B cell (primary cell): ENCODE measurements at regions not wholly inside any gene's neighbourhood (a gene's known extent, or its start where the extent isn't known, plus 50 kb on each side); places are given as distances from the start of the nearest gene placed in this dataset.

Experiments
- ATAC-seq: fragments of 200-7000 bp; cut with Tn5 transposase; one replicate; pipeline ENCODE4 v1.10.0; 2021; ENCODE audit warnings: low read depth, mild to moderate bottlenecking, moderate number of reproducible peaks, moderate library complexity
- CTCF ChIA-PET: fragments of 350-600 bp; sonication (Branson Sonifier 250); formaldehyde crosslinking; loops from one replicate; lab custom pipeline; 2021; ENCODE audit warnings: antibody characterized with exemption, inconsistent platforms; lab: Charles Lee
- POLR2A ChIA-PET: fragments of 350-600 bp; sonication (Branson Sonifier 250); formaldehyde crosslinking; loops from one replicate; lab custom pipeline; 2021; ENCODE audit warnings: antibody characterized with exemption; lab: Charles Lee
- DNase-seq: peaks from one replicate; pipeline ENCODE4 v3.0.0; 2013
- H2AFZ ChIP-seq: 2 replicates; pipeline ENCODE4 v1.6.1; 2012; ENCODE audit warnings: mild to moderate bottlenecking, low read depth, low read length; ENCODE audit not compliant: insufficient read depth, poor library complexity, severe bottlenecking
- H3K27ac ChIP-seq, 2 donors: 1 replicate in 1 of 2; 2 replicates in 1 of 2; pipeline ENCODE4 v1.5.1; 2012 to 2013; ENCODE audit warnings: low read length in 2 of 2, mild to moderate bottlenecking in 2 of 2, moderate library complexity in 1 of 2
- H3K27me3 ChIP-seq, 4 experiments: fragments of 200-600 bp in 1 of 4; sonication (generic) in 1 of 4; replicated peaks in 1 of 4; 1 replicate in 2 of 4; 2 replicates in 2 of 4; pipeline versions ENCODE4 v1.6.1 to v1.7.0; 2013 to 2016; ENCODE audit warnings: low read length in 3 of 4, mild to moderate bottlenecking in 2 of 4, mixed read lengths in 1 of 4, moderate library complexity in 1 of 4; ENCODE audit not compliant: insufficient read depth in 4 of 4, control insufficient read depth in 3 of 4; ENCODE audit errors: control extremely low read depth in 1 of 4
- H3K36me3 ChIP-seq, 2 experiments: replicated peaks in 1 of 2; 1 replicate in 1 of 2; 2 replicates in 1 of 2; pipeline versions ENCODE4 v1.6.1 to v1.7.1; 2013; ENCODE audit warnings: low read length in 1 of 2; ENCODE audit not compliant: insufficient read depth in 2 of 2, control insufficient read depth in 1 of 2; ENCODE audit errors: control extremely low read depth in 1 of 2, extremely low read depth in 1 of 2
- H3K4me1 ChIP-seq, 2 donors: fragments of 200-600 bp in 1 of 2; sonication (generic) in 1 of 2; 1 replicate in 1 of 2; 2 replicates in 1 of 2; pipeline versions ENCODE4 v1.5.1 to v1.6.1; 2013 to 2017; ENCODE audit warnings: low read length in 2 of 2; ENCODE audit not compliant: control insufficient read depth in 2 of 2, insufficient read depth in 2 of 2
- H3K4me2 ChIP-seq: replicated peaks from 2 replicates; pipeline ENCODE3; 2012; ENCODE audit warnings: mild to moderate bottlenecking, low read depth, low read length; ENCODE audit not compliant: poor library complexity, severe bottlenecking
- H3K4me3 ChIP-seq, 5 experiments: fragments of 200-600 bp in 1 of 5; sonication (generic) in 1 of 5; 1 replicate in 3 of 5; 2 replicates in 2 of 5; pipeline versions ENCODE4 v1.5.1 to v1.7.0; 2011 to 2016; ENCODE audit warnings: low read length in 4 of 5, mild to moderate bottlenecking in 4 of 5, low read depth in 2 of 5, control low read depth in 1 of 5, moderate library complexity in 1 of 5; ENCODE audit not compliant: insufficient read depth in 1 of 5; ENCODE audit errors: control extremely low read depth in 1 of 5, extremely low read depth in 1 of 5
- H3K79me2 ChIP-seq: fragments of 200-600 bp; sonication (generic); one replicate; pipeline ENCODE4 v1.6.0; 2016; ENCODE audit warnings: low read length; ENCODE audit not compliant: control insufficient read depth, insufficient read depth
- H3K9ac ChIP-seq: fragments of 200-600 bp; sonication (generic); 2 replicates; pipeline ENCODE4 v1.6.1; 2017; ENCODE audit warnings: mild to moderate bottlenecking, low read length, moderate library complexity
- H3K9me3 ChIP-seq, 3 donors: one replicate each; pipeline versions ENCODE4 v1.6.1 to v1.7.1; 2013; ENCODE audit warnings: low read length in 2 of 3; ENCODE audit not compliant: control insufficient read depth in 2 of 3, insufficient read depth in 1 of 3; ENCODE audit errors: control extremely low read depth in 1 of 3
- H4K20me1 ChIP-seq: 2 replicates; pipeline ENCODE4 v1.6.0; 2012; ENCODE audit warnings: mild to moderate bottlenecking, low read length; ENCODE audit not compliant: insufficient read depth, control insufficient read depth, poor library complexity, severe bottlenecking
- H3K27ac Mint-ChIP-seq: one replicate; pipeline ENCODE4 v1.8.0; 2021; ENCODE audit warnings: mixed read lengths
- H3K27me3 Mint-ChIP-seq: one replicate; pipeline ENCODE4 v1.8.0; 2021; ENCODE audit warnings: mixed read lengths
- H3K4me1 Mint-ChIP-seq: one replicate; pipeline ENCODE4 v1.8.0; 2021; ENCODE audit warnings: mixed read lengths
- H3K4me3 Mint-ChIP-seq: one replicate; pipeline ENCODE4 v1.8.0; 2021; ENCODE audit warnings: mixed read lengths
- H3K9me3 Mint-ChIP-seq: one replicate; pipeline ENCODE4 v1.8.0; 2022; ENCODE audit warnings: mixed read lengths; ENCODE audit not compliant: insufficient read depth
- EZH2 ChIP-seq: IDR thresholded peaks from 2 replicates; pipeline ENCODE4 v1.6.1; 2012; ENCODE audit warnings: borderline replicate concordance, low read depth, mild to moderate bottlenecking, moderate library complexity, low read length; ENCODE audit not compliant: insufficient read depth, poor library complexity, severe bottlenecking
- WGBS: methylation state at CpG from one replicate; pipeline ENCODE4 v1.1.5; 2013; ENCODE audit warnings: missing lambda C conversion rate; ENCODE audit not compliant: insufficient coverage; 5-methylcytosine and 5-hydroxymethylcytosine counted together
- intact Hi-C: fragments of 100-400 bp; cut with micrococcal nuclease; formaldehyde crosslinking; loops from one replicate; pipeline ENCODE4 v1.10.0; 2022
- TF ChIP-seq, protein P1 (sequence below): fragments of 200-600 bp; IDR thresholded peaks from one replicate; pipeline ENCODE4 v1.8.0; 2022; ENCODE audit warnings: antibody characterized with exemption, mild to moderate bottlenecking

DNA sequence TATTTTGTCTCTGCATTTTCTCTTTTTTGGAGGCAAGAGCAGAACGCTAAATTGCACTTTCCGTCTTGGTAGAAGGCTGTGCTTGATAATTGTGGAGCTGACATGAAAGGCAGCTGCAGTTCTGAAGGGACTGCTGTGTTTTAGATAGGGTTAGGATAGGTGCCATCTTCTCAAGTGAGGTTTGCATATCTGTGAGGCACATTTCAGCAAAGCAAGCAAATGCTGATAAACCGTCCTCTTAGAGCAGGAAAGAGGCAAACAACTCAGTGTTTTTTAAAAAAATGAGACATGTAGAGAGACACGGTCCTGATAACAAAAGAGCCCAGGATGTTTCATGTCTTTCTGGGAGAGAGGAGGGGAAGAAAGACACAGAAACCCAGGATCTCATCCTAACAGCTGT, 217.7 kb downstream of the SOCS6 start:
- H3K27ac Mint-ChIP-seq, result no peak overlapping the region
- no peaks in the 10 kb centered on the region for H4K20me1 ChIP-seq
- no peaks in the 10 kb centered on the region for H3K9me3 ChIP-seq
- 92% methylated on average over 4 of the region's 4 CpGs for WGBS
- H3K79me2 ChIP-seq, result no peaks in the 10 kb centered on the region
- H3K4me1 Mint-ChIP-seq, result no peaks in the 10 kb centered on the region
- intact Hi-C loops, result no loop called here
- H3K9ac ChIP-seq, result no peak overlapping the region
- H3K4me2 ChIP-seq, result no peak overlapping the region
- POLR2A ChIA-PET, result no interaction called here
- no peaks in the 10 kb centered on the region for H3K4me1 ChIP-seq
- no peak overlapping the region for H3K27ac ChIP-seq
- H3K27me3 Mint-ChIP-seq, result no peaks in the 10 kb centered on the region
- H3K4me3 ChIP-seq, result no peak overlapping the region
- no peak overlapping the region for H3K4me3 Mint-ChIP-seq
- no peaks in the 10 kb centered on the region for H3K36me3 ChIP-seq
- no peak for TF ChIP-seq EZH2
- TF ChIP-seq, protein P1, sequence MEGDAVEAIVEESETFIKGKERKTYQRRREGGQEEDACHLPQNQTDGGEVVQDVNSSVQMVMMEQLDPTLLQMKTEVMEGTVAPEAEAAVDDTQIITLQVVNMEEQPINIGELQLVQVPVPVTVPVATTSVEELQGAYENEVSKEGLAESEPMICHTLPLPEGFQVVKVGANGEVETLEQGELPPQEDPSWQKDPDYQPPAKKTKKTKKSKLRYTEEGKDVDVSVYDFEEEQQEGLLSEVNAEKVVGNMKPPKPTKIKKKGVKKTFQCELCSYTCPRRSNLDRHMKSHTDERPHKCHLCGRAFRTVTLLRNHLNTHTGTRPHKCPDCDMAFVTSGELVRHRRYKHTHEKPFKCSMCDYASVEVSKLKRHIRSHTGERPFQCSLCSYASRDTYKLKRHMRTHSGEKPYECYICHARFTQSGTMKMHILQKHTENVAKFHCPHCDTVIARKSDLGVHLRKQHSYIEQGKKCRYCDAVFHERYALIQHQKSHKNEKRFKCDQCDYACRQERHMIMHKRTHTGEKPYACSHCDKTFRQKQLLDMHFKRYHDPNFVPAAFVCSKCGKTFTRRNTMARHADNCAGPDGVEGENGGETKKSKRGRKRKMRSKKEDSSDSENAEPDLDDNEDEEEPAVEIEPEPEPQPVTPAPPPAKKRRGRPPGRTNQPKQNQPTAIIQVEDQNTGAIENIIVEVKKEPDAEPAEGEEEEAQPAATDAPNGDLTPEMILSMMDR, result no peak
- no peak for ATAC-seq
- no peak overlapping the region for H2AFZ ChIP-seq
- CTCF ChIA-PET, result interaction anchor here (2.8 kb wide), 1 partner anchor 15 kb away, joined by 14 read pairs; no protein-coding TSS in a partner anchor
- no peak for DNase-seq
- H3K9me3 Mint-ChIP-seq, result no peaks in the 10 kb centered on the region
- no peaks in the 10 kb centered on the region for H3K27me3 ChIP-seq

DNA sequence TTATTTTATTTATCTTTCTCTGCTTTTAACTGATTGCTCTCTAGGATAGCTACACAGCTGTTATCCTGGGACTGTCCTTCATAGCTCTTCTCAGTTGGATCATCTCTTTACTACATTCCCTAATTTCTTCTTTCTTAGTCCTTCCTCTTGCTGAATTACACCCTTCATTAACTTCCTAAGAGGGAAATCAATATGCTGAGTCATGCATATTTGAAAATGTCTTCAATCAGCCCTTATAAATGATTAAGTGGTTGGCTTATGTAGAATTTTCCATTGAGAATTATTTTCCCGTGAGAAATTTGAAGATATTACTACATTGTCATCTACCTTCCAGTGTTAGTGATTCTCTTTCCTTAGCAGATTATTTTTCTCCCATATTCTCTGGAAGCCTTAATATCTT, 214.2 kb downstream of the SOCS6 start:
- Histone ChIP-seq H3K27me3 (no peaks in the 10 kb centered on the region), H3K4me3 (no peak overlapping the region), H4K20me1 (no peaks in the 10 kb centered on the region), H3K4me1 (no peaks in the 10 kb centered on the region), H3K4me2 (no peak overlapping the region), H3K36me3 (no peaks in the 10 kb centered on the region), H3K9me3 (no peaks in the 10 kb centered on the region), H3K27ac (no peak overlapping the region), H2AFZ (no peak overlapping the region), H3K9ac (no peak overlapping the region), H3K79me2 (no peaks in the 10 kb centered on the region)
- no CpG with 5 or more reads among the region's 1 CpG for WGBS
- no peaks in the 10 kb centered on the region for H3K4me1 Mint-ChIP-seq
- no peaks in the 10 kb centered on the region for H3K27me3 Mint-ChIP-seq
- intact Hi-C loops, result no loop called here
- POLR2A ChIA-PET, result no interaction called here
- H3K9me3 Mint-ChIP-seq, result no peaks in the 10 kb centered on the region
- TF ChIP-seq, protein P1, result no peak
- ATAC-seq (no peak), DNase-seq (no peak)
- CTCF ChIA-PET, result interaction anchor here (0.6 kb wide), 1 partner anchor 852 kb away, joined by 5 read pairs; no protein-coding TSS in a partner anchor
- H3K4me3 Mint-ChIP-seq, result no peak overlapping the region
- H3K27ac Mint-ChIP-seq, result no peak overlapping the region
